NCI-H1105 (cell line): ENCODE measurements at regions not wholly inside any gene's neighbourhood (a gene's known extent, or its start where the extent isn't known, plus 50 kb on each side); places are given as distances from the start of the nearest gene placed in this dataset.
"Not testable (repeated sequence)": the region's sequence is repeated elsewhere in the genome, so short reads cannot be mapped to it uniquely, and the experiment has no call there.

Experiments used
- DNase-seq: peaks from one replicate; lab custom pipeline; 2025; lab: John Stamatoyannopoulos, UW

DNA sequence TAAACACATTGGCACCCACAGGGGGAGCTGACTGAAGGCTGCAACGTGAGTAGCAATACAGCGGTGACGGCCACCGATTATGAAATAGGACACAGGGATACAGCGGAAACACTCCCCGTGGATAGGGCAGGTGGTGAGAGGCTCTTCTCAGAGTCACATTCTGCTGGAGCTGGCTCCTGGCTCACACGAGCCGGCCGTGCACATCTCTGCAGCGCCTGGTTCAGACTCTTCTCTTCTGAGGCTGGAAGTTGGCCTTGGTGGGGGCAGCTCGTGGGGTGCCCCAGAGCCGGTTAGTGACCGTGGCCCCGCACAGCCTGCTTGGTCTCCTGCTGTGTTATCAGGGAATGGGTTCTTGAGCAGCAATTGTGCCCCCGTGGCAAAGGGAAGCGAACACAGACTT, 61.3 kb upstream of the EN2 start:
- DNase-seq: no peak

DNA sequence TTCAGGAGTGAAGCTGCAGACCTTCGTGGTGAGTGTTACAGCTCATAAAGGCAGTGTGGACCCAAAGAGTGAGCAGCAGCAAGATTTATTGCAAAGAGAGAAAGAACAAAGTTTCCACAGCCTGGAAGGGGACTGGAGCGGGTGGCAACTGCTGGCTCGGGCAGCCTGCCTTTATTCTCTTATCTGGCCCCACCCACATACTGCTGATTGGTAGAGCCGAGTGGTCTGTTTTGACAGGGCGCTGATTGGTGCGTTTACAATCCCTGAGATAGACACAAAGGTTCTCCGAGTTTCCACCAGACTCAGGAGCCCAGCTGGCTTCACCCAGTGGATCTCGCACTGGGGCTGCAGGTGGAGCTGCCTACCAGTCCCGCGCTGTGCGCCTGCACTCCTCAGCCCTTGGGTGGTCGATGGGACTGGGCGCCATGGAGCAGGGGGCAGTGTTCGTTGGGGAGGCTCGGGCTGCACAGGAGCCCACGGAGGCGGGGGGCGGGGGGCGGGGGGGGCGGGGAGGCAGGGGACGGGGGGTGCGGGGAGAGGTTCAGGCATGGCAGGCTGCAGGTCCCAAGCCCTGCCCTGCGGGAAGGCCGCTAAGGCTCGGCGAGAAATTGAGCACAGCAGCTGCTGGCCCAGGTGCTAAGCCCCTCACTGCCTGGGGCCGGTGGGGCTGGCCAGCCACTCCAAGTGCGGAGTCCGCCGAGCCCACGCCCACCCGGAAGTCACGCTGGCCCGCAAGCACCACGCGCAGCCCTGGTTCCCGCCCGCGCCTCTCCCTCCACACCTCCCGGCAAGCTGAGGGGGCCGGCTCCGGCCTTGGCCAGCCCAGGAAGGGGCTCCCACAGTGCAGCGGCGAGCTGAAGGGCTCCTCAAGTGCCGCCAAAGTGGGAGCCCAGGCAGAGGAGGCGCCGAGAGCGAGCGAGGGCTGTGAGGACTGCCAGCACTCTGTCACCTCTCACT, 59.9 kb upstream of the EN2 start:
- DNase-seq: not testable (repeated sequence)

DNA sequence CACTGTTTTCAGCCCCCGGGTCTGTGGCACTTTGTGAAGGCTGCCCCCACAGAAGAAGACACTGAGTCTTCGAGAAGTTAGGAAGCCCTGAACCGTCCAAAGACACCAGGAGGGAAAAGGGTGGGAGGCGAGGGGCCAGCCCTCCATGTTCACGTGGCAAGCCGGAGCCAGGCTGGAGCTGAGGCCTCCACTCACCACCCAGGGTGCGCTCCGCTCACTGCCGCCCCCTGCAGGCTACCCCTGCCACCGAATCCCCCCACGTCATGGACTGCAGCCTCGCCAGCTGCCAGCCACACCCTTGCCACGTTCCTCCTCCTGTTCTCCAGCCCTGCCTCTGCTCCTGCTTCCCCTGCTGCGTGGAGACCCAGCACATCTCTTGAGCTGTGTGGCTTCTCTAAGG, 59.0 kb upstream of the EN2 start:
- DNase-seq: no peak

DNA sequence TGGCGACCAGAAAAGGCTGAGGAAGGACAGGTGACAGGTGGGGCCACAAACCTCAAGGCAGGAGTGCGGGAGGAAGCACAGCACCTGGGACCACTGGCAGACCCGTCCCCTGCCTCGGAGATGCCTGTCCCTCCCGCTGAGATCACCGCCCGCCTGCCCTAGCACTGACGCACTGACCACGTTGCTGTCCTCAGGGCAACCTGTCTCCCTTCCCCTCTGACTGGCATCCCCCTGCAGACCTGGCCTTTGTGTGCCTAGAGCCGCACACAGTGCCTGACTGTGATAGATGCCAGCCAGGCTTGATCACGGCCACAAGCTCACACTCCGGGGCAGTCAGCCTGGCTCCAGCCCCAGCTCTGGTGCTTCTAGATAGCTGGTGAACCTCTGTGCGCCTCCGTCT, 58.4 kb upstream of the EN2 start:
- DNase-seq: no peak

DNA sequence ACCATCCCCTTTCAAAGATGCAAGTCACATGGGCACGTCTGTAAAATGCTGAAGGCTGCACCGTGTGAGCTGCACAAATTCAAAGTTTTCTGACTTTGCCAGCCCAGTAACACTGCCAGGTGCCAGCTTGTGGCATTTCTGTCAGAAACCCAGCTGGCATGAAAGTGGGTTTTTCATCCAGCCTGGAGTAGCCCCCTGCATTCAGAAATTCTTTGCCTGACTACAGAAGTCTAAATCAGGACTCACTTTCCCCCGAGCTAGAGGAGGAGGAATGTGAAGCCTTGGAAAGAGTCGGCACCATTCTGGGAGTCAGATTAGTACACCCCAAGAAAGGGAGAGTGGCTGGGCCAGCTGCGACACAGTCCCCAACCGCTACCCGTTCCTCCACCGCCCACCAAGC, 56.7 kb upstream of the EN2 start:
- no peak for DNase-seq

DNA sequence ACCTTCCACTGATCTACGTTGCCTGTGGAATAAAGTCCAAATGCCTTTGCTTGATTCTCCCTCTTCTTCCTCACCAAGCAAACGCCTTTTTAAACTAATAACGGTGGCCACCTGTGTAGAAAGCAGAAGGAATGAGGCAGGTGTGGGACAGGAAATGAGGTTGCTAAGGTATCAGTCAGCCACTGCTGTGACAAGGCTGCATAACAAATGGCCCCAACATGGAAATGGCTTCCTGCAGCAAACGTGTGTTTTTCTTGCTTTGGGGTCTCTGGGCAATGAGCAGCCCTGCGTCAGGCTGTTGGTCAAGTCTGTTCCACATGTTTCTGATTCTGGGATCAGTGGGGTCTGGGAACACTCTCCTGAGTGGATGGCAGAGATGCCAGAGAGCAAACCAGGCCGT, 56.0 kb upstream of the EN2 start:
- DNase-seq: no peak

DNA sequence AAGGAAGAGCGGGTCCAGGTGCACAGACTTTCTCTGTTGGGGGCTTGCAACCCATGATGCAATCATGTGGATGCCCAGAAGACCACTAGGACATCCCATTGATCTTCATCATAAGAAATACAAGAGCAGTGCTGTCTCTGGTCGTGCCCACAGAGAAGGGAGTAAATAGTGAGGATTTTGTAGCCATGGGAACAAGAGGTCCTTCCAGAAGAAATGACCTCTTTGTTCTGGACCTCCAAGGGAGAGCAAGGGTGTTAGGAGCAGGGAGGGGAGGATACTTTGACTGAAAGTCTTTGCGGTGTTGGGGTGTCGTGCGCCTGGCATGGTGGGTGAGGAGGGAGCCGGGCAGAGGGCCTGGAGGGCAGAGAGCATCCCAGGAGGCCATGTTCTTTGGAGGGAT, 55.0 kb upstream of the EN2 start:
- DNase-seq: no peak

DNA sequence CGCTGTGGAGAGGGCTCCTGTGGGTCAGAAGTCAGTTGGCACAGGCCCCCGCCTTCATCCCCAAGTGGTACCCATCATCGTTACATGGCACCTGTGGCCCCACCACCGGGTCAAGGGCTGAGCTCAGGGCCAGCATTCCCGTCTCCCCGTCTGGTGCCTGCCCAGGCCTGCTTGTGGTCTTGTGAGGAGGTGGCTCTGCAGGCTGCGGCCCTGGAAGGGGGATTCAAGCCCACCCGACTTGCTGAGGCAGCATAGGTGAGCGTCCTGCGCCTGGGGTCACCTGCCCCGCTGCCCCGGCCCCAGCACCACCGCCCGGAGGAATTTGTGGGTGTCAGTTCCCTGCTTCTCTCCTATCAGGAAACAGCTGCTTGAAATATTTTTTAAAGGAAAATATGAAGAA, 53.0 kb upstream of the EN2 start:
- no peak for DNase-seq

DNA sequence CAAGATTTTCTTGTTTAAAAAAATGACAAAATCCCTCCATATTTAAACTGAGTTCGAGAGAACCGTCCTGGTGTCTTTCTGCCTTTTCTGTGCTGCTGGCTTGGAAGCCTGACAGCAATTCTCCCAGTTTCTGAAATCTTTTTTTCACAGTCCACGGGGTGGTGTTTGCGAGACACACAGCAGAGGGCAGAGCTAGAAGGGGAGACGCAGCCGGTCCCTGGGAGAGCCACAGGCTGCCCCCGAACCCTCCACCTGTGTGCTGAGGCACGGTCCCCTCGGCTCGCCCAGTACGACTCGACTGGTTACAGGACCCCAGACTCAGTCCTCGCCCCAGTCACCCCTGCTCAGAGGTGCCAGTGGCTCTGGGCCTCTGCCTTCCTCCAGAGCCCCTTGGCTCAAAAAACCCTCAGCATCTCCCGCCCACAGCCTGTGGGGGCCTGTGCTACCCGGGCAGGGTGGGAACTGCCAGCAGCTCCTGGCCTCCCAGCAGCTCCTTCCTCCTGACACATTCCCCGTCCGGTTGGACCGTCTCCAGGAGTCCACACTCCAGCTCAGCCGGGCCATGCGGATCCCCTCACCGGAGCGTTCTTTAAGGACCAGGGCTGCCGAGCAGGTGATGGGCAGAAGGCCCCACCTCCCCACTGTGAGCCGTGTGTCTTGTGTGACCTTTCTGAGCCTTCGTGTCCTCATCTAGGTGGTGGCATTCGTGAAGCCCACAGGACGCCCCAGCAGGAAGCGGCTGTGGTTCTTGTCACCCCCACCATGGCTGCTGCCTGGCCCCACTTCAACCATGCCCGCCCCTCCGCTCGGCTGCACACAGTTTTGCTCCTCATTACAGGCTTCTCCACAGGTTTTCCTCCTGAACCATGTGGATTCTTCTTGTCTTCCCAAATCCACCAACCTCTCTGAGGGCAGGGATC, 52.3 kb upstream of the EN2 start:
- DNase-seq: no peak

DNA sequence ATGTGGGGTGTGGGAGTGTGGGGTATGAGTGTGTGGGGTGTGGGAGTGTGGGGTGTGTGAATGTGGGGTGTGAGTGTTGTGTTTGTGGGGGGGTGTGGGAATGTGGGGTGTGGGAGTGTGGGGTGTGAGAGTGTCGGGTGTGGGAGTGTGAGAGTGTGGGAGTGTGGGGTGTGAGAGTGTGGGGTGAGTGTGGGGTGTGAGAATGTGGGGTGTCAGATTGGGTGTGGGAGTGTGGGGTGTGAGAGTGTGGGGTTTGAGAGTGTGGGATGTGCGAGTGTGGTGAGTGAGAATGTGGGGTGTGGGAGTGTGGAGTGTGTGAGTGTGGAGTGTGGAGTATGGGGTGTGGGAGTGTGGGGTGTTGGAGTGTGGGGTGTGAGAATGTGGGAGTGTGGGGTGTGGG, 50.1 kb upstream of the EN2 start:
- DNase-seq: no peak
